Amniotic epithelial cell (primary cell): ENCODE measurements at regions not wholly inside any gene's neighbourhood (a gene's known extent, or its start where the extent isn't known, plus 50 kb on each side); places are given as distances from the start of the nearest gene placed in this dataset.

Experiments
- DNase-seq: peaks from one replicate; pipeline ENCODE4 v3.0.0-alpha.2; 2010; ENCODE audit warnings: low read depth

DNA sequence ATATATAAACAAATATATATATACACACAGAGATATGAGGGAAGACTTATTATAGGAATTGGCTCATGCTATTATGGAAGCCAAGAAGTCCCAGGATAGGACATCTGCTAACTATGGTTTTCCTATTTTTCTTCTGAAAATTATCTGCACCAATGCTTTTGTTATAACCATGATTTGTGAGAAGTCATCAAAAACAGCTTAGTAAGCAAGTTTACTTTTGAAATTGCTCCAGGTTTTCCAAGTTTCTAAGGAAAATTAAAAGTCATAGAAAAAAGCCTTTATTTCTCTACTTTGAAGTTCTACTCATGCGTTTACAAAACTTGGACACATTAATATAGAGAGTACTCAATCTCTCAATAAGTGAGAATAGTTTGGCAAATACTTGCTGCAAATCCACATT is 213.1 kb downstream of the TRAM1L1 start:
- no peak for DNase-seq

DNA sequence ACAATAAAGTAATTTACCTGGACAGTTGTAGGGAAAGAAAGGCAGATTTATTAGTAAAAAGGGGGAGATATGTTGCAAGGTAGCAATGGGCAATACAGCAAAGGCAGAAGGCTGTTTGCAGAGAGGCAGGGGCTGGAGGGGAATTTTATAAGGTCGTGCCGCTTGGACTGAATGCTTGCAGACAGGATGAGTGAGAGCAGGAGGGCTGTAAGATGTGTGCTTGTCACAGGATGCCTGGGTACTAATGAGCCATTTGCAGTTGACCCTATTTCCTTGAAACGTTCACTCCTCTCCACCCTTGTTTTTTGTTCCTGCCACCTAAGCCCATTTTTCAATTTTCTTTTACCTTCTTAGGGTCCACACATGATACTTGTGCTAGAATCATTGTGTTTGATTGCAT is 214.7 kb downstream of the TRAM1L1 start:
- no peak for DNase-seq

DNA sequence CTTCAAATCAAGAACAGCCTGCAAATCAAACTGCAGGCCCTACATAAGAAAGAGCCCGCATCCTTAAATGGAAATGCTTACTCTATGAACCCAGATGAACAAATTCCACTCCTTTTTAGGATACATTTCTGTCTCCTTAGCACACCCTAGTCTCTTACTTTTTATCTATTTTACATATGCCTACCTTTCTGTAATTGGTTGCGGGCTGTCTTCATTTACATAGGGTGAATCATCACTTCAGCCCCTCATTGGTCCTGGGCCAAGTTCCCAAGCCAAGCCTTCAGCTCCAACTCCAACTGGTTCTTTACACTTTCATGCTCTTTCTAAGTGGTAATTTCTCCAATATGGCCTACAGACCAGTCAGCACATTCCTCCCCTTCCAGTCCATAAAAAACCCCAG is 219.3 kb downstream of the TRAM1L1 start:
- DNase-seq: peak; percentile 4

DNA sequence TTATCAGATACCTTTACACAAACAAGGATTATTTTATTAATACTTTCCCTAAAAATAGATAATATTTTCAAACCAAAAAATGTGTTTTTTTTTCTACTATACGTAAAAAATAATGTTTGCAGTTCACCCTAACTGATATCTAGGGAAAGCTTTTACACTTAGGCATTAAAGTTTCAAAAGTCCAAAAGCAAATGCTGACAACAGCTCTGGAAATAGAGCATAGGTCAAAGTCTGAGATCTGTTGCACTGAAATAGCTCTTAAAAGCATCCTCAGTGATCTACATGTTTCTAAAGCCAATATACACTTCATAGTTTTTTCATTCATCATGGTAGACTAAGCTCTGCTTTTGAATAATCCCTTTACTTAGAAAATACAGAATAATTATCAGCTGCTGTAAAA is 222.8 kb downstream of the TRAM1L1 start:
- DNase-seq: no peak

DNA sequence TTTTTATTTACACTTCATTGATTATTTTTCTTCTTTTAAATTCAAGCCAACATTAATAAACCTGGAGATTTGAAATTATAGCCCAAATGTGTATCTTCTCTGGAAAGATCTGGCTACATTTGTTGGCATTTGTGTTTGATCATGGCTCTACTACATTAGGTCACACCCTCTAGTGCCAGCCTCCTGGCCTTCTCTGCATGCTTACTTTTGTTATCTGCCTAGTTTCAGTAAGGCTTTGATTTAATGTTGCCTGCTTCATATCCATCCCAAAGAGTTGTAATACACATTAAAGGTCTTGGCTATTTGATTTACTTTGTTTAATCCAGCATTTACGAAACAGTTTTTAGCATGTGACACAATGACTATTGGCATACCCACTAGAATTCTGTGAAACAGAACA is 224.5 kb downstream of the TRAM1L1 start:
- no peak for DNase-seq

DNA sequence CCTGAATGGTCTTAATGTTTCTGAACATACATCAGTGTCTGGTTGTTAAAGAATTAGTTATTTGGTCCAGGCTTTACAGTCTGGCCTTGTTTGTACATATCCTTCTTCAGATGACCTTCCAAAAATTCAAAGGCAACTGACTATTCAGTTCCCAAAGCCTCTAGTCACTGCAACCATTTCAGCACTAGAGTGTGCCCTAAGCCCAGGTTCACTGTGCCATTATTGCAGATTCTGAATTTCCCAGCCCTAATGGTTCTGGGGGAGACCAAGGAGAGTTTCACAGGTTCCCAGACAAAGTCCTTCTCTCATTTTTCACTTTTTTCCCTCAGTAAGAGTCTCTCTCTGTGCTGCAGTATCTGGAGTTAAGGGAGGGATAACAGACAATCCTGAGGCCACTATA is 235.8 kb downstream of the TRAM1L1 start:
- DNase-seq: no peak

DNA sequence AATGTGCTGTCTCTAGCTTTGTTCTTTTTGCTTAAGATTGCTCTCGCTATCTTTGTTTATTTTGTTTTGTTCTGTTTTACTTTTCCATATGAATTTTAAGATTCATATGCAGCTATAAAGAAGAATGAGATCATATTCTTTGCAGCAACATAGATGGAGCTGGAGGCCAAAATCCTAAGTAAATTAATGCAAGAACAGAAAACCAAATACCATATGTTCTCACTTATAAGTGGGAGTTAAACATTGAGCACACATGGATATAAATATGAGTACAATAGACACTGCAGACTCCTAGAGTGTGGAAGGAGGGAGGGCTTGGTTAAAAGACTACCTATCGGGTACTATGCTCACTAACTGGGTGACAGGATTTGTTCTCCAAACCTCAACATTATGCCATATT is 237.8 kb downstream of the TRAM1L1 start:
- no peak for DNase-seq

DNA sequence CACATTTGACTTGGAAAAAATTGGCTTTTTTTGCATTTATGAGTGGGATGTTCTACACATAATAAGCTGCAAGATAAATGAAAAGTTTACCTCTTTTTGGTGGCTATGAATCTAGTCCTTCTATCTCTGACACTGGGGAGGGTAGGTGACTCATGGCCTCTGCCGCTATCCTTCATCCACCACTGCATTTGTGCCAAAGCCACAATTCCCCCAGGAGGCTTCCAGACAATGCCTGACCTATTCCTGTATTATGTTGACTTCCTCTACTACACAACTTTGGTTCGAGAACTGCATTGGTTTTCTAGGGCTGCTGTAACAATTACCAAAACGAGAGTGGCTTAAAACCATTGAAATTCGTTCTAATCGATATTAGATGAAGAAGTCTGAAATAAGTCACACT is 245.6 kb downstream of the TRAM1L1 start:
- peak; percentile 12 for DNase-seq

DNA sequence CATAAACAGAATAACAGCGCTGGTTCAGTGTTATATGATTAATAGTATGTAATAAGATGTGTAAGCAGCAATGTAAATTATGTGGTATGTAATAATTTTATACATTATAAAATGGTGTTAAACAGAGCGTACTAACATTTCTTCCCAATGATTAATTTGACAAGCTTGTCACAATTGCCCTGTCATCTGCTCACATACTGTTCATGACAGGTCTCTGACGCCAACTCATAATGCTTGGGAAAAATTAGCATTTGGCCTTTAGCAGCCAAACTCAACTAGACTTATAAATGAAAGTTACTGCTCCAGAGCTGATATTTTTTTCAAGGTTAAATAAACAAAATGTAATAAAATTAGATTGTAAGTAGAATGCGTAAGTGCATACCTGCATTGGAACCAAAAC is 246.8 kb downstream of the TRAM1L1 start:
- DNase-seq: no peak

DNA sequence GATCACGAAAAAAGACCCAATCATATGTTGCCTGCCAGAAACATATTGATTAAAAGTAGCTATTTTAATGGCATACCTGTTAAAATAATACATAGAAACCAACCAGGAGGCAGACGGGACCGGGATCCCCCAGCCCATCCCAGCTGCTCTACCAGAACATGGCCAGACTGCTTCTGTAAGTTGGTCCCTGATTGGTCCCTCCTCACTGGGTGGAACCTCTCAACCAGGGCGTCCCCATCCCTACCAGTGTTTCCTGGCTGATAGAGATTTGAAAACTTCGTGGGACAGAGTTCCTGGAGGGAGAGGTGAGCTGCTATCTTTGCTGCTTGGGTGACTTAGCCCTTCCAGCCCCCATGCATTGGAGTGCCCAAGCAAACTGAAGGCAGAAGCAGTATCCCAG is 256.2 kb downstream of the TRAM1L1 start:
- DNase-seq: no peak

DNA sequence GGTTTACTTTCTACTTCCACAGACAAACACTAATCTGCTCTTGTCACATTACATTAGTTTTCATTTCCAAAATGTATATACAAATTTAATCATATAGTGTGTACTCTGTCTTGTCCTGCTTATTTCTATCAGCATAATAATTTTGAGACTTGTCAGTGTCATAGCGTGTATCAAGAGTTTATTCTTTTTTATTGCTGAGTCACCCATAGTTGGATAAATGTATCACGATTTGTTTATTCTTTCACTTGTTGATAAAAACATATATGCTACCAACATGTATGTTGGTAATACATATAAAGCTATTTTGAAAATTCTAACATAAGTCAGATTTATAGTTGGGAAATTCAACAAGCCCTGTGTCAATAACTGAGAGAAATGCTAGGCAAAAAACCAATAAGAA is 261.2 kb downstream of the TRAM1L1 start:
- no peak for DNase-seq

DNA sequence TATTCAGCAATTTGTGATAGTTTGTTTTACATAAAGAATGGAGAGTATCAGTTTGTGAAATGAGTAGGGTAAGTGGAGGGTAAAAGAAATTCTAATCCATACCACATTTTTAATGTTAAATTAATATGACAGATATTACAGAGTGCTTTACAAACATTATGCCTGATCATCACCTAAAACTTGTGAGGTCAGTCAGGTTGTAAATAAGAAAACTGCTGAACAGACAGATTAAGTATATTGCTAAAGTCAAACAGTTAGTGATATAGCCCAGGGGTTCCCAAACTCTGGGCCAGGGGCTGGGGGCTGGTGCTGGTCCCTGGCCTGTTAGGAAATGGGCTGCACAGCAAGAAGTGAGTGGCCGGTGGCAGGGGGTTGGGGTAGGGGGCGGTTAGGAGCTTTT is 273.6 kb downstream of the TRAM1L1 start:
- DNase-seq: no peak

DNA sequence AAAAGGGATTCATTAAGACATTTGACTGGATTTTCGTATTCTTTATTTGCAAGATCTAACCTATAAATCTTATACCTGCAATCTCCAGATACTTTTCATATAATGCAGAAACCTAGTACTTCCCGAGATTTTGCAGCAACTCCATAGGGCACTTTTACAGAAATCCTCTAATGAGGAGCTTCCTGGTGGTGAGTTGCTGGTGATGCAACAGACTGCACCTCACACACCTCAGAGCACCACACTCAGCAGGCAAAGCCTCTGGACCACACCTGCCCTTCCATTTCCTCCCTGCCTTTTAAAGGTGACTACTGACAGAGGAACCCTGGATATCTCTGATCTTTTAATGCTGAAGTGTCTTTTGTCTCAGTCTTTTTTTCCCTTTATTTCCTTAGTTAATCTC is 289.4 kb downstream of the TRAM1L1 start:
- DNase-seq: no peak

DNA sequence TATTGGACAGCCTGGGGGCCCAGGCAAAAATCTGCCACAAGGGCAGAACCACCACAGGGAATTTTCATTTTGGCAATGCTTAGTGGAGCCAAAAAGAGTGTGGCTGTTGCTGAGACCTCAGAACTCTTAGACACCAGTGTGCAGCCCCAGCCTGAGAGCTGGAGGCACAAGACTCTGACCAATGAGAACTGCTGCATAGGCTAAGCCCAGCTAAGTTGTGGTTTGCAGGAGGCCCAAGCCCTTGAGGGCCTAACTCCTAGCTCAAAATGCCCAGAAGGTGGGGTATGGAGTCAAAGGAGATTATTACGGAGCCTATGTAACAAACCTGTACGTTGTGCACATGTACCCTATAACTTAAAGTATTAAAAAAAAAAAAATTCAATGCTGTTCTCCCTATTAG is 296.7 kb downstream of the TRAM1L1 start:
- no peak for DNase-seq

DNA sequence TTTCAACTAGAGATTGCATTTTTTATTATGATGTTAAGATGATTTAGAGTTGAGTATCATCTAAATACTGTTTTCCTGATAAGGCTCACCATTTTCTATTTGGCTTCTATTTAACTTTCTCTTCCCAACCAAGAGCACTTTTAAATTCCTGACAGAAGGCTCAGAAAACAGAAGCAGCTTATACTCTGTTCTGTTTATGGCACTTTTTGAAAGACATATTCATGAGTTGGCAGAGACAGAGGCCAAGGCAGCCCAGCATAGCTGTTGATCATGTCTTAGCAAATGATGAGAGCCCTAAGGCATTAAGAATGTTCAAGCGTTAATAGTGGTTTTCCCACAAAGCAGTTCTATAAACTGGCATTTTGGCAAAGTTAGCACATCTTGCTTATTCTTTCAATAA is 330.3 kb downstream of the TRAM1L1 start:
- no peak for DNase-seq

DNA sequence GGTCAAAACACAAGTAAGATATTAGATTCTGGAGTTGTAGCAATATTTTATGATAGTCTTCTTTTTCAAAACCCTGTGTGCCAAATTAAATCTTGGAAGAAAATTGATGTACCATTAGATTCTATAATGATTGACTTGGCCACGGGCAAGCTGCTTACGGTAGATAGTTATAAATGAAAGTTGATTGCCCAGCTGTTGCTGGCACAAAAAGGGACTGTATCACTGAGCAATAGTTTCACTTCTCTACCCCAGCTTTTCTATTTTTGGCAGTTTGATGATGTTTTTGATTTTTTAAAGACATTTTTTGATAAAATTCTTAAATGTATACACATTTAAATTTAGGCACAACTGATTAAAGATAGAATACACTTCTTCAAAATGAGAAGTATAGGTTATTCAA is 333.3 kb downstream of the TRAM1L1 start:
- DNase-seq: no peak

DNA sequence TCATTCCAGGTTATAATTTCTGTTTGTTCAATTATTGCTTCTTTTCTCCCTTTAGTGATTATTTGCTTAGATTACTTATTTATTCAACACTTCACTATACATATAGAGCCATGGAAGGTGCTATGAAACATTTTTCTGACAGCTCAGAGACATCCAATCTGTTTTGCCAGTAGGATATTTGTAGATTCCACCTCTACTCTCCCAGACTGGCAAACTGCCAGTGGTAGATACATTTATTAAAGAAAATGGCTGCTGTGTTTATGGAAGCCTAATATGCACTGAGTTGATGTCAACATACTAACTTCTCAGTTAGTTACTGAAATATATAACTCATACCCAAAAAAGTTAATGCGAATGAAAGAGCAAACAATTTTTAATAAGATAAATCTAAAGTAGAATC is 348.6 kb downstream of the TRAM1L1 start:
- DNase-seq: no peak

DNA sequence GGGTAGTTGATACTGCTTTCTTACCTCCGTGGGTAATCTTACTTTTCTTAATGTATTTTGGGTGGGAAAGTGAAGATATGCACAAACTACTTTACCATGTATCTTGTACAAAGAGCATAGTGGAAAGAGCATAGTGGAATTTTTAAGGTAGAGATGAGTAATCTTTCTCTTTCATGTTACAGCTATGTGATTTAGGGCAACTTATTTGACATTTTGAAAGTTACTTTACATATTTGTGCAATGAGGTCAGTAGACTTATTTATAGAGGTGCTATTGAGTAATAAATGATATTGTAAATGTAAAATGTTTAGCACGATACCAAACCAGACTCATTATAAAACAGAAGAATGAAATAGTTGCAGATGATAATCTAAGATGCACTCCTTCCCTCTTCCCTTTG is 351.2 kb downstream of the TRAM1L1 start:
- no peak for DNase-seq

DNA sequence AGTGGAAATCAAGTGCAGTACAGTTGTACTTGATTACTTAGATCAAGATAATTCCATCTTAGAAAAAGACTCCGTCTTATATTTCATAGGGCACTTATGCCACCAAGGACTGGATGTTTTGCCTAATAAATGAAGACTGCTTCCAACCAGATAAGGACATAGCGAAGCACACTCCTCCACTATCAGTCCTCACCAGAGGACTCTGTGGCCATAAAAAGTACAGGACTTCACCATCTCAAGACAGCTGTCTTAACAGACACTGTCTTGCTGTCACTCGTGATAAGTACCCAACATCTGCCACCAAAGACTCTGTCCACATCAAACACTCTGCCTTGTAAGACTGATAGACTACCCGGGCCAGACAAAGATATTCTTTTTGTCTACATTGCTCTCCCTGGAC is 352.0 kb downstream of the TRAM1L1 start:
- no peak for DNase-seq

DNA sequence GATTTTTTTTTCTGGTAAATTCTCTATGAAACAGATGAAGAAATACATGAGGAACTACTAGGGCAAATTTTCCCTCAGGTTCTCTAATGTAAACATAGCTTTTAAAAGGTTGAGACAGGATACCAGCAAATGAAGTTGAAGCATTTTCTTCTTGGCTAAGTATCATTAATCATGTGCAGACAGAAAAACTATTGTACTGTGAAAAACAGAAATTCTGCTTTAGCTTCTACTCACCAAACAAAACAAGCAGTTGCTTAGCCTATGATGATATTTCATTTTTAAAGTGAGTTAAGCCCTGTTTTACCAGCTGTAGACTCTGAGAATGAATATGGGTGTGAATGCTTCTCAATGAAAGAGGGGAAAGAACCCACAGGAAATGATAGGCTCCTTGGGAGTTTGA is 358.9 kb downstream of the TRAM1L1 start:
- no peak for DNase-seq

DNA sequence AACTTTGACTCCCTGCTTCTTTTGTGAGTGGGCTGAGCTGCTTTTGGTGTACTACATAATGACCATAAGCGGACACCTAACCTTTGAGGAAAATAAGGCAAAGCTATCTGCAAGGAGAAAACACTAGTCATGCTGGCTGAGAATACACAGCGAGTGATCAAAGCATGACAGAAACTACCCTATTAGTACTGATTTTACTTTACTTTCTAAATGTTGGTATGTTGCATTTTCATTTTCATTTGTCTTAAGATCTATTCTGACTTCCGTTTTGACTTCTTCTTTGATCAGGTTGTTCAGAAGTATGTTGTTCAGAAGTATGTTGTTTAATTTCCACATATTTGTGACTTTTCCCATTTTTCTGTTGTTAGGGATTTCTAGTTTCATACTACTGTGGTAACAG is 361.1 kb downstream of the TRAM1L1 start:
- DNase-seq: no peak

DNA sequence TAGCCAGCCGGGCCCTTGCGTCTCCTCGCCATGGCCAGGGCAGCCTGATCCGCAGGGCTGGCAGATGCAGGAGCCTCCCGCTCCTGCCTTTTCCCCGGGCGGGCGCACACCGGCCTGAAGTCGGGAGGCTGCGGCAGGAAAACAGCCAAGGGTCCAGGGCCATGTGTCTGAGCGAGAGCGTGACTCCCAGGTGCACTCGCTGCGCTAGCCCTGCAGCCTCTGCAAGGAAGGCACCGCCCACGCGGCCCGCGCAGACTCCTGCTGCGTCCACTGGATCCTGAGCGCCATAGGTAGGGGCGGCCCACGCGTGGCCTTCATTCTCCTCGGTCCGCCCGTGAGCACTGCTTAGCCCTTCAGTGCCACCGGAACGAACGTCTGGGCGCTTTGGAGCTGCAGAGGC is 379.9 kb downstream of the TRAM1L1 start:
- DNase-seq: no peak

DNA sequence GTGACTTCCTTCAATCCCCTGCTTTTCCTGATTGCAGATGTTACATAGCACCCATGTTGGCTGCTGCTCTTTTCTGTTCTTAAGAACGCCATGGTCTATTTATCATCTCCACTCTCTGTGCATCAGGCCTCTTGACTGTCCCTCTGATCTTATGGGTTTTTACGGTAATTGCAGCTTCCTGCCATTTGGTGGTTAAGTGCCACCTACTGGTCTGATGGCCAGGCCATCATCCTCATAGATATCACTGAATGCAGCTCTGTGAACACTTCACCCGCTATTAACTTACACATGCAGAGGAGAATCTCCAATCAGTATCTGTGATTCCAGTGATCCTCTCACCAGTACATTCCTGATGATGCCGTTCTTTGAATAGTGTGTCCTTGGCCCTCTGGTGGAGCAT is 382.4 kb downstream of the TRAM1L1 start:
- no peak for DNase-seq

DNA sequence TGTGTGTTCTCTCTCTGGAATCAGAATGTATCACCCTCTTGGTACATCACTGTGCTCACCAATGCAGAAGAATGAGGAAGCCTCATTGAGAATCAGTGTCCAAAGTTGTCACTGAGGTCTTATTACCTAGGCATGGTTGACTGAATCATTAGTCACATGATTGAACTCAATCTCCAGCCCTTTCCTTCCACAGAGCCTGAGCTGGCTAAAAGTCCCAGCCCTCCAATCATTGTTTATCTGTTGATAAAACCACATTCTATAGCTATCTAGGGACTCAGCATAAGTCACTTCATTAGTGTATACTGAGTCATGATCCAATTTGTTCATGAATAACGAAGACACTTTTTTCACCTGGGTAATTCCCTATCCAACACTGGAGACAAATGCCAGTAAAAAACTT is 396.8 kb downstream of the TRAM1L1 start:
- DNase-seq: no peak

DNA sequence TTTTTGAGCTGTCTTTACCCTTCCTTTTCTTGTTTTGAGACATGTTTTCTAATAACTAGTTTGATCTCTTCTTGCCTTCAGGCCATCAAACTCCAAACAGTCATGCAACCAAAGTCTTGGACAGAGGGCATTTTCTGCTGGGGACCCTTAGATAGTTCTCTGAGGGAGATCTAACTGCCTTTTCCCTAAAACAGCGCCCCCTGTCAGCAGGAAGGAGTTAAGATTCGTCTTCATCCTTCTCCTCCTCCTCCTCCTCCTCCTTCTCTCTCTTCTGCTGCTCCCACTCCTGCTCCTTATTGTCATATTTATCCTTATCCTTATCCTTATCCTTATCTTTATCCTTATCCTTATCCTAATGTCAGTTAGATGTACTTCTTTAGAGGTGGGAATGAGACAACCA is 417.2 kb downstream of the TRAM1L1 start:
- no peak for DNase-seq
